ELR (cell line): ENCODE measurements at regions not wholly inside any gene's neighbourhood (a gene's known extent, or its start where the extent isn't known, plus 50 kb on each side); places are given as distances from the start of the nearest gene placed in this dataset.

Experiments used
- DNase-seq: peaks from one replicate; pipeline ENCODE4 v3.0.0-alpha.2; 2015; ENCODE audit warnings: low read depth

DNA sequence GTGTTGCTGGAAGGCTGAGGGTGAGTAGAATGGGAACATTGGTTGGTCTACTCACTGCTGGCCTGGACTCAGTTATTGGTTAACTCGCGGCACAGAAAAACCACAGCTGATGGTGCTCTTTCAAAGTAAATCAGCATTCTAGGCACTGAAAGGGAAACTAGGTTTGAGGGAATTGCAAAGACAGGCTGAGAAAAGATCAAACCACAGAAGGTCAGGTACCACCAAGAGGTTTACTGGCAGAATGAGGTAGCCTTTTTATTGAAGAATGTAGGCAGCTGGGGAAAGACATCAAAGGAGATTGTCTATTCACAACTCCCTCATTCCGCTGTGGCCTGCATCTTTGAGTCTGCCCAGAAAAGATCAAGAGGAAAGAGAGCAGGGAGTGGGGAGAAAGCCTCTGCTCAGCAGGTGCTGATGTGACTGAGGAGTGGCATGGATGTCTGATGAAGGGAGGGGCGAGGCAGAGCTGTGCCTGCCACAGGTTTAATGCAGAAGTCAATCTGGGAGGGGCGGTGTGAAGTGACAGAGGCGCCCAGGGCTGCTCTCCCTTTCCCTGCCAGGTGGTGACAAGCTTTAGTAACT is 255.5 kb downstream of the MAN2A1 start:
- DNase-seq: no peak

DNA sequence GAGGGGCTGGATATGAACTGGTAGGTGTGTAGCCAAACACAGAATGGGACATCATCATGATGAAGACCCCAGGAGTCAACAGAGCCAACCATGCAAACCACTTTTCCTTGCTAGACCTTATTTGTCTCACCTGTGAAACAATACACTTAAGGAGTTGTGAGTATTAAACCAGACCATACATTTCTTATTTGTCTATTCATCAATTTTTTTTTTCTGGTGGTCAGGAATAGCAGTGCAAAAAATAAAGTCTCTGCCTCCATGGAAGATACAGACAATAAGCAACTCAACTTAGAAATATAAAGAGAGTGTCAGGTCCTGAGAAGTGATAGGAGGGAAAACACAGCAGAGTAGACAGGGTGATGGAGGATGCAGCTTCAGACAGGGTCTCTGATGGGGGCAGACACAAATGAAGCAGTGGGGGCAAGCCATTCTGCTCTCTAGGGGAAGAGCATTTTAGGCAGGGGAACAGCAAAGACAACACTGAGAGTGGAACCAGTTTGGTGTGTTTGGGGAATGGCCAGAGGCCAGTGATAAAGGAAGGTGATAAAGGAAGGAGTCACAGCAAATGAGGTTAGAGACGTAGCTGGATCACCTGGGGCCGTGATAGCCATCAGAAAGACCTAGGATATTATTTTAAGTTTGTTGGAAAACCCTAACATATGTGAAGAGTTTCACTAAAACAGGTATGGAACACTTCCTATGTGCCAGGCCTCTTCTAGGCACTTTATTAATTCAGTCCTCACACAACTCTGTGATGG is 256.2 kb downstream of the MAN2A1 start:
- DNase-seq: no peak

DNA sequence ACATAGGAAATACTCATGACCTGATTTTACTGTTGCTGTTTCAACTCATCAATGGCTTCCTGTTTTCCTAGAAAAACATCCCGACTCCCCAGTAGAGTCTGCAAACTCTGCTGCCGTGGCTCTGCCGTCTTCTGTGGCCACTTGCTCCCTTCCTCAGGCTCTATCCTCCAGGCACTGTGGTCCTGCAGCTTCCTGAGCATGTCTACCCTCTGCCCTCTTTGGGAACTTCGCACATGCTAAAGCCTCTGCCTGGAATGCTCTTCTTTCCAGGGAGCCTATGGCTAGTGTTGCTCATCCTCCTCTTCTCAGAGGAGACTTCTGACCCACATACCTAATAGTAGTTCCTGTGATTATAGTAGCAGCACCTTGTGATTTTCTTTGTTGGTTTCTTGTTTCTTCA is 256.9 kb downstream of the MAN2A1 start:
- DNase-seq: no peak

DNA sequence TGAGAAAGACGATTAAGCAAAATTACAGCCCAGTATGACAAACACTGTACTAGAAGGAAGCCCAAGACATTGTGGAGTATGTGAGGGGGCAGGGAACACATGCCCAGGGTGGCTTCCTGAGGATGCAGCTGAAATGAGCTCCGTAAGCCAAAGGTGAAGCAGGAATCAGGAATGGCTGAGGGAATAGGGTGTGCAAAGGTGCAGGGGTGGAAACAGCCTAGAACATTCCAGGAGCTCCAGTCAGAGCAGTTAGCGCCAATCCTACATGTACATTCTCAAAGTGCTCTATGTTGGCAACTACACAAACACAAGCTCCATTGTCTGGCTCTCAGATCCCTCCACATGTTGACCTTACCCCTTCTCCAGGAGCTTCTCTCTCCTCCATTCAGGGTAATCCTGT is 257.9 kb downstream of the MAN2A1 start:
- no peak for DNase-seq

DNA sequence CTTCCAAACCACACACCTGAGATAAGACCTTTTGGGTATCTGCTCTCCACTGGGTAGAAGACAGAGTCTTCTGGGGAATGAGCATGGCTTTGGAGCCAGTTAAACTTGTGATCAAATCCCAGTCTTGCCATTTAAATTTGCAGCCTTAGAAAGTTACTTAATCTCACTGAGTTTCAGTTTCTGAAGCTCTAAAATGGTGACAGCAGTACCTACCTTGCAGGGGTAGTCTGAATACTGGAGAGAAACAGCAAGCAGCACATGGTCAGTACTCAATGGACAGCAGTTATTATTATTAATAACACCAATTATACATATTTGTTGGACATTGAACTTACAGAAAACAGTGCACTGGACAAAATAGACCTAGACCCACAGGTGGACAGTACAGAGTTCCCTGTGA is 260.9 kb downstream of the MAN2A1 start:
- DNase-seq: no peak

DNA sequence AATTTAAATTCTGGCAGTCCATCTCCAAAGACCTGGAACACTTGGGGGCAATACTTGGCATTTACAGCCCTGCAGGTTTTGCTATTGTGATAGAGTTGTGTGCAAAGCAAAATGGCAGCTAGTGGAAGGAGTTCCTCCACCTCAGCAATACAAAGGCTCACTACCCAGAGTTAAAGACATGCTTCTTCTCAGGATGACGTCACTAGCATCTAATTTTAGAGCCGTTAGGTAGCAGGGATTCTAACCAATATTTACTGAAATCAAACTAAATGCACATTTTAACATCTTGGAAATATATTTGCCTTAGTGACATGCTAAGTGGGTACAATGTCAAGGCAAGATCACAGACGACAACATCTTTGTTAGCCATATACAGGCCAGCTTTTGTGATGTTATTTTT is 261.6 kb downstream of the MAN2A1 start:
- no peak for DNase-seq

DNA sequence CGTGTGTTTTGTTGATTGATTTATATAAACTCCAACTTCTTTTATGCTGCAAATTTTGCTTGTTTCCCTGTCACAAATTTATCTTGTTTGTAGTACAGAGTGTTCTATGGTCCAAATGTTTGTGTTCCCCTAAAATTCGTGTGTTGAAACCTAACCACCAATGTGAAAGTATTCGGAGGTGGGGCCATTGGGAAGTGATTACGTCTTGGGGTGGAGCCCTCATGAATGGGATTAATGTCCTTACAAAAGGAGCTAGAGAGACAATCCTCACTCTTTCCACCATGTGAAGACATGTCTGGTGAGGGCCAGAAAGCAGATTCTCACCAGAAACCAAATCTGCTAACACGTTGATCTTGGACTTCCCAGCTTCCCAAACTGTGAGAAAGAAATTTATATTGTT is 262.0 kb downstream of the MAN2A1 start:
- DNase-seq: no peak

DNA sequence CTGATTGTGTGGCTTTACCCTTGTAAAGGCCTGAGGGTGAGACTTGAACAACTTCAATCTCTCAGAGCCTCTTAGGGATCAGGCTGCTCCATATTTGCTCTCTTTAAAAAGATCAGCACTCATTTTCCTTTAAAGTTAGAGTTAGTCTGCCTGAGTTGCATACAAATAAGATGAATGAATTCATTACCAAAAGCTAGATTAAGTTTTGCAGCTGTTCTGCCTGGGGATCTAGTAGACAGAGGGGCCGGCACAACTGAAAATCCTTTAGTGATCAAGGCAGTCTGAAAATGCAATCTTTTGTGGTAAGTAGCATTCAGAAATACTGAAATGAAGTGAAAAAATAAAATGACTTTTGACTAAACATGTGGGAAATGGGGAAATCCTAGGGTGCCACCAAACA is 264.0 kb downstream of the MAN2A1 start:
- no peak for DNase-seq

DNA sequence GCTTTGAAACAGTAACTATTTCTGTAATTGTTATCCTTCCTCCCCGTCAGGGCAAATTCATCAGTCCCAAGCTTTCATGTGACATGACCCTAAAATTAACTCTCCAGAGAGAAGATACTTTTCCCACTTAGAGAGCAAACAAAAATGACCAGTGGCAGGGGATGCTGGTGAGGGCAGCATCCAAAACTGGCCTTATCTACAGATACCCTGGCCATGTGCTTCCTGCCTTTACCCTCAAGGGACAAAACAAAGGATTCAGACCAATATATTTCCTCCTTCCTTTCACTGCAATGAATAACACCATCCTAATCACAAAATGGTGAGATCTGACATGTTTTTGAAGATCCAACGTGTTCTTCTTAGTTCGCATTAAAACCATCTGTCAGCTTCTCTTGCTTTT is 267.2 kb downstream of the MAN2A1 start:
- DNase-seq: no peak

DNA sequence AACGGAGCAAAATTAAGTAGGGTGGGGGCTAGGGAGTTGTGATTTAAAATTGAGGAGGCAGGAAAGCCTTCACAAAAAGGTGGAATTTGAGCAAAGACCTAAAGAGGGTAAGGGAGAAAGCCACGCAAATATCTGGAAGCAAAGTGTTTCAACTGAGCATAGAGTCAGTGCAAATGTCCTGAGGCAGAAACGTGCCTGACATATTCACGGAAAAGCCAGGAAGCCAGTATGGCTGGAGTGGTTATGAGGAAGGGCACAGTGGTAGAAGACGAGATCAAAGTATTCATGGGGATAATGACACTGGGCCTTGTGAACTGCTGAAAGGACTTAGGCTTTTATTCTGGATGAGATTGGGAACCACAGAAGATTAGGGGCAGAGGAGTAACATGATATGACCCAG is 268.4 kb downstream of the MAN2A1 start:
- no peak for DNase-seq

DNA sequence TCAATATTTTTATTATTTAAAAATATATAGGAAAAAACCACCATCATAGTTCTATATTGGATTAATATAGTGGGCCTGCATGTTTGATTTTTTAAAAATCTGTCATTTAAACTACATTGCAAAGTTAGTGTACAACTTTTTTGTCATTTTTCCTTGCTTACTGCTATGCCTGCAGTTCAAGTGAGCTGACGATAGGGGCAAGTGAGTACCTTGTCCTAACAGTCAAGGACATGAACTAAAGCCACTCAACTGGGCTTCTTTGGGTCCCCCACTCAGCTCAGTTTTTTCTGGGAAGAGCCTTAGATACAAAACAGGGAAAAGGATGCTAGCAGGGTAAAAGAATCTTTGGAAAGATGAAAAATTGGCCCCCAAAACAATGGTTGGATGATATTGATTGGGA is 269.9 kb downstream of the MAN2A1 start:
- no peak for DNase-seq

DNA sequence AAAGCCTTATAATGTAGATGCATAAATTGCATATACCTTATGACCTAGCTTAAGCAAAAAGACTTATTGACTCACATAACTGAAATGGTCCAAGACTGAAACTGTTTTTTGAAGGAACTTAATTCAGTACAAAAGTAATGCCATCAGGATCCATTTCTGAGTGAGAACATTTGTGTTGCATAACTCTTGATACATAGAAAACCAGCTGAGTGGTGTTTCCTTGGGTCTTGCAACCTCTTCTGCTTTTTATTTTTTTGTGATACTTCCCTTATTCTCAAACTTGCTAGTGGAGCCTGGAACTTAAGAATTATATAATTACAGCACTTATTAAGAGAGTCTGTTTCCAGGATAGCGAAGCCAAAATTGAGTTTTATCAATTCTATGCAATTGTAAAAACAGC is 272.0 kb downstream of the MAN2A1 start:
- DNase-seq: no peak

DNA sequence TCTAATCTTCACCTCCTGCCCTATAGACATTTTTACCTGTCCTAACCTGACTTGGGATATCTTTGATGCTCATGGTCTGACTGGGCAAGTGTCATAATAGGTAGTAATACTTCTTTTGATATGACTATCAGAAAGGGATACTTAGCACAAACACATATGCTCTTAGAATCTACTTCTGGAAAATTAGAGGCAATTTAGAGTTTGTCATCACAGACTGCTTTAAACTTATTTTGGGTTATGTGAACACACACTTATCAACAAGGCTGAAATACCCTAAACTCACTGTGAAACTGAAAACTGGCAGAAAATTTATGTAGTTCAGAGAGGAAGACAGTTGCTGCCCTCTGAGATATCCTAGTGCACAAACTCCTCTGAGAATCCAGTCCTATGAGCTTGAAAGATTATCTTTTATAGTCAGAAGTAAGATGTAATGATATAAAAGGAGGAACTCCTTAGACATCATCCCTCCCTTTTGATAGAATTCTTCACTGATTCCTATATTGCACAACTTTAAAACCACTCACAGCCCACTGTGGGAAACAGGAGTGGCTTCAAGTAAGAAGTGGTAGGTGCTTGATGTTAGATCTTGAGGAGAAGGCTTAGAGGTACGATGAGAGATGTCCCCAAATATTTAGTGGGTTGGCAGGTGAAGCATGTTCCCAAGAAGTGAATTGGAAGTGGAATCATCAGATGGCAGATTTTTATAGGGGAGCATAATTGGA is 273.3 kb downstream of the MAN2A1 start:
- no peak for DNase-seq

DNA sequence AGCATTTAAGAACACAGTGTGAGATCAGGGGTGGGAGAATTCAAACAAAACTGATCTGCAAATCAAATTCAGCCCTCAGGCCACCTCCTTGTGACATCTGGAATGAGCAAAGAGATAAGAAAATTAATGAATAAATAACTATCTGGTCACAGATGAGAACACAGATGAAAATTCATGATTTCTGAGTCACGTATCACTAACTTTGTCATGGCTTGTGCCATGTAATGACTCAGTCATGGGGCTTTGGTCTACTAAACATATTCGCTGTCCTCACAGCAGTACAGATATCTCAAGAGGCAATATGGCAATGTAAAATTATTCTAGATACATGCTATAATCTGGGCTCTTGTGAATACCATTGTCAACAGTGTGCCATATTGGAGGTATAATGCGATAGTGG is 274.4 kb downstream of the MAN2A1 start:
- peak; percentile 43 for DNase-seq

DNA sequence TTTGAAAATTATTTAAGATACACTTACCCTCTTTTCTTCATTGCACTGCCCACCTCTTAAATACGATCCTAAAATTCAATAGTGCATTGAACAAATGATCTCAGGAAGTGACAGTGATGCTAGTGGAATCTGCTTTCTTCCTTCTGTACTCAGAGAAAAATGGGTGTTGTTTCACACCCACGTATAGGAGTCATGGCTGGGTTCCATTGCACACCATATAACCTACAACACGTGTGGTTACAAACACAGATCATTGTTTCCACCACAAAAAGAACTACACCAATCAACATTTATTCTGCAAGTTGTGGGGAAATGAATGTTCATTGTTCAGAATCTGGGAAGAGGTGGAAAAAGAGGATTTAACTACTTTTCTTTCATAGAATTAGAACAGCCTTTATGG is 275.9 kb downstream of the MAN2A1 start:
- no peak for DNase-seq

DNA sequence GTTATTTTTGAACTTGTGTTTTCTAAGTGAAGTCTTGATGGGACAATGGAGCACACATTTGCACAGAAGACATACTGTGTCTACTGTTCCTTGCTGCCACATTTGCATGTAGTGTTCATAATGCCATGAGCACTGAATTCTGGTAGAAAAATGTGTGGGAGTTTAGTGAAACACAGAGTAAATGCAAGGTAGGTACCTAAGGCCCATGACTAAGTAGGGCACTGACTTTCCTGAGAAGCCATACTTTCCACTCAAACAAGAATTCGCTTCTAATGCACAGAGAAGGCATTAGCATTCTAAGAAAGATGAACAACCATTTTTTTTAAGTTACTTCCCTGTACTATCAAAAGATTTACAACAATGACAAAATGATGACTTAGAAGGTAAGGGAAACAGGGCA is 282.2 kb downstream of the MAN2A1 start:
- no peak for DNase-seq

DNA sequence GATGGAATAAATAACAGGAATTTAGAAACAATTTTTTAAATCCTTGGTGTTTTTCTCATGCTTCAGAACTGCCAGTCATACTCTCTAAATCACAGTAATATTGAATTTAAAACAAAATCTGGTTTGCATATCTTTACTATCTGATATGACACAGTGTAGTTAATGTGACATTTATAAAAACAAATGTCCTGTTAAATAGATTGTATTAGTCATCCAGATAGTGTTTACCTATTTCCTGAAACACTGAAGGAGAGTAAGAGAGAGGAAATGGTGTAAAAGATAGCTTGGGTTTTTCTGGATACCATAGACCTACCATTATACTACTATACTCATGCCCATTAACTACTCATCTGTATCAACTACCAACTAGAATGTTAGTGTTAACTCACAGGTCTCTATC is 292.3 kb downstream of the MAN2A1 start:
- no peak for DNase-seq

DNA sequence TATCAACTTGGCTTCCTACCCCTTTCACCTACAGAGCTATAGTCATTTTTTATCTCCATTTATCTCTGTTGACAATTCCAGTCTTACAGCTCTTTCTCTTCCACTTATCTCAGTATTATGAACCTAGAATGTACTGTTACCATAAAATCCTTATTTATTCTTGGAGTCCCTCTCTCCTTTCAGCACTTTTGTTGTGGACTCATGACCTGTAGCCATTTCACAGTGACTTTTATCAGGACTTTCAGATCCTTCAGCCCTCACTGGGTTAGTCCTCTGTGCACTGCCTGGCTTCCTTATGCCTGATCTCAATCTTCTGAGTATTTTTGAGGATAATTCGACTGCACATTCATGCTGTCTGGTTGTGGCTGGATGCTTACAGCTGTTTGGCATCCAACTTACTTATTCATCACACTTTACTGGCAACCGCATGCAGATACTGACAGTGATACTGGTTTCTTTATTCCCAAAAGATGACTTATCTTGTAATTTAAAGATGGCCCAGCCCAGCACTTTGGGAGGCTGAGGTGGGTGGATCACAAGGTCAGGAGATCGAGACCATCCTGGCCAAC is 293.3 kb downstream of the MAN2A1 start:
- no peak for DNase-seq

DNA sequence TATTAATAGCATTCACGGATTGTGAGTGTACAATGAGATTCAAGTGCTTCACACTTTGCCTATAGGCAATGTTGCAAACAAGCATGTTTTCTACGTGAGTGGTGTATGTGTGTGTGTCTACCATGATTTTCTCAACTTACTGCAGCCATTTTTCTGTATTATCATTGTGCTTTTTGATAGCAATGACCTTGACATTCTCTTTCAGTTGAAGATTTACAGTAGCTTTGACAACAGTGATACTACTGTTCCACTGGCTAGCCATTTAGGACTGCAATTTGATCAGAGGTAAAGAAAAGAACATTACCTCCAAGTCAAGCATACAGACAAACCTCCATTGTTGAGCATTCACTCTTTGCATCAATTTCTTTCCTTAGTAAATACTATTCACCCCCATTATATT is 297.0 kb downstream of the MAN2A1 start:
- DNase-seq: no peak

DNA sequence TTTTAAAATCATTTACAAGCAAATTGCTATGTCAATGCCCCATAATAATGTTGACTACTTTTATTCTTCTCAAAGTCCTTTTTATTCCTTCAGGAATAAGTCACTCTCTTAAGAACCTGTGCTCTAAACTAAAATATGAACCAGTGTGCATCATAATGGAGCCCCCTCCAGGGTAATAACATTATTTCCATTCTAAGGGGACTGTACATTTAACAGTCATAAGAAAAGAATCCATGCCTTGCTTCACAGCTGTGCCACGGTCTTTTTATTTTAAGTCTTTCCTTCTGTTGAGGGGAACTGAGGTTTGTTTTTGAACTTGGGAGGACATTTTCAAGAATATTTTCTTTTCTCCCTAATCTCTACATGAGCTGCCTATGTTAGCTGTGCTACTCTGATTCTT is 297.6 kb downstream of the MAN2A1 start:
- peak; percentile 30 for DNase-seq

DNA sequence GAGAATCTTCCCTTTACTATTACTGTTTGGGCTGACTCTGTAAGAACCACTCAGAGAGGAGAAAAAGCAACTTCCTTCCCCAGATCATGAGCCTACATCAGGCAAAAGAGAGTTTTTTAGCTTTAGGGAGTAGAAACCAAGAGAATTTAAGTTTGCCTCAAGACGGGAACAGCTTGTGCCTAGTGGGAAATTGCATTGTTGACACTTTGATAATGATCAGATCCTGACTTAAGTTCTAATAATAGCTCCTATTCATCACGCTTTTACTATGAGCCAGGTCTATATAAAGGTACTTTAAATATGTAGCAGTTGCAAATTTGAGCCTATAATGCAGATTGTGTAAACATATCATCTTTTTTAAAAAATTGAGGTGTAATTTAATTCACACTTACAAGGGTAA is 298.2 kb downstream of the MAN2A1 start:
- DNase-seq: no peak

DNA sequence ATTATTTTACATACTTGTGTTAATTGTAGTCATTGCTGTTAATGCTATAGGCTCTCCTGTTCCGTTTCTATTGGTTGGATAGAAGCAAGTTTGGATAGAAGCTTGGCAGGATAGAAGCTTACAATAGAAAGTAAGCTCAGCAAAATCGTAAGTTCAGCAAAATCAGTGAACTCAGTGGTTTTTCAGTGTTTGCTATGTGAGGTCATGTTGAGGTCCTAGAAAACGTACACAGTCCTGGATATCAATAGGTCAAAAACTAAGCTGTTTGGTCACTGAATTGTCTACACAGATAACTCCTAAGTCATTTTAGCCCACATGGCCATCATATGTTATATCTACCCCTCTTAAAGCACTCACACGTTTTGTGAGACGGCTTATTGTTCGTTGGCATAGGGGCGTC is 299.4 kb downstream of the MAN2A1 start:
- DNase-seq: no peak

DNA sequence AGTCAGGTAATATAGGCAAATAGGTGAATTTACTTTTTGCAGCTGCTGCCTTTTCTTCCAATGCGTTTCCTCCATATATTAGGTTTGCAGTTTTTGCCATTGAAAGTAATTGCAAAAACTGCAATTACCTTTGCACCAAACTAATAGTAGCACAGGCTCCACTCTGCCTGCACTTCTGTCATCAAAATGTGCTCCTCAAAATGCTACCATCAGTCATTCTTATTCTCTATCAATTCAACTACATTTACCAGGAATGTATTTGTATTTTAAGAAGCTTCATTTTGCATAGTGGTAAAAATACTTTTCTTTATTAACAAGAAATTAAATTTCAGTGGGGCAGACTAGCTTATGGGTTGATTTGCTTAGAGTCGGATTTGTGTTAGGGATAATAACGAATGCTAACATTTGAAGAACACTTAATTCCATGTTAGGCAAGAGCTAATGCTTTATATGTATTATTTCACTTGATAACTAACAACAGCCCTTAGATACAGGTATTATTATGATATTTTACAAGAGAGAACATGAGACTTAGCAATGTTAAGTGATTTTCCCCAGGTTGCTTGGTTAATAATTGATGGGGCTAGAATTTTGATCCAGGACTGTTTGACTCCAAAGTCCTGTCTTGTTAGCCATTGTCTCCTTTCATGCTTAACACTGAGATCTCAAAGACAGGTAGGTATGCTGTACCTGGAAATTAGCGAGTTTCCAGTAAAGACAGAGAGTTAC is 300.4 kb downstream of the MAN2A1 start:
- DNase-seq: no peak
